ENCODE measurements at regions not wholly inside any gene's neighbourhood (a gene's known extent, or its start where the extent isn't known, plus 50 kb on each side); places are given as distances from the start of the nearest gene placed in this dataset.

- Histone ChIP-seq H3K27me3 (ENCODE audit: control insufficient read depth in 1 of 2, insufficient read depth in 2 of 2, low read length in 2 of 2) (no peaks in the 10 kb centered on the region), H3K27ac (ENCODE audit: low read depth in 2 of 2, low read length in 1 of 2) (no peak overlapping the region), H3K36me3 (ENCODE audit: control insufficient read depth in 2 of 2, insufficient read depth in 2 of 2, low read length in 1 of 2) (no peaks in the 10 kb centered on the region), H3K4me1 (ENCODE audit: control insufficient read depth in 2 of 2, insufficient read depth in 2 of 2, low read length in 1 of 2) (no peaks in the 10 kb centered on the region), H3K4me3 (ENCODE audit: low read depth in 1 of 2, low read length in 2 of 2) (no peak overlapping the region), H3K9me3 (ENCODE audit: control insufficient read depth in 2 of 2, insufficient read depth in 1 of 2, low read depth in 1 of 2, low read length in 1 of 2) (peaks cover 2 to 7% of the 10 kb centered on the region in 2 donors)
- 49 to 58% methylated on average over 3 of the region's 3 CpGs for WGBS, 2 donors
Measured at GRCh38 chr1:177615251-177615650, 354.6 kb downstream of the SEC16B start.

GRCh38 chr1:177611402-177611801 lies 358.5 kb downstream of the SEC16B start:
- peaks cover 2 to 7% of the 10 kb centered on the region in 2 donors for H3K9me3 ChIP-seq (ENCODE audit: control insufficient read depth in 2 of 2, insufficient read depth in 1 of 2, low read depth in 1 of 2, low read length in 1 of 2)
- no peaks in the 10 kb centered on the region for H3K4me1 ChIP-seq (ENCODE audit: control insufficient read depth in 2 of 2, insufficient read depth in 2 of 2, low read length in 1 of 2)
- no peaks in the 10 kb centered on the region for H3K36me3 ChIP-seq (ENCODE audit: control insufficient read depth in 2 of 2, insufficient read depth in 2 of 2, low read length in 1 of 2)
- H3K27ac ChIP-seq (ENCODE audit: low read depth in 2 of 2, low read length in 1 of 2): no peak overlapping the region
- 83 to 94% methylated on average over 1 of the region's 1 CpG for WGBS, 2 donors
- H3K4me3 ChIP-seq (ENCODE audit: low read depth in 1 of 2, low read length in 2 of 2): no peak overlapping the region
- no peaks in the 10 kb centered on the region for H3K27me3 ChIP-seq (ENCODE audit: control insufficient read depth in 1 of 2, insufficient read depth in 2 of 2, low read length in 2 of 2)

DNA sequence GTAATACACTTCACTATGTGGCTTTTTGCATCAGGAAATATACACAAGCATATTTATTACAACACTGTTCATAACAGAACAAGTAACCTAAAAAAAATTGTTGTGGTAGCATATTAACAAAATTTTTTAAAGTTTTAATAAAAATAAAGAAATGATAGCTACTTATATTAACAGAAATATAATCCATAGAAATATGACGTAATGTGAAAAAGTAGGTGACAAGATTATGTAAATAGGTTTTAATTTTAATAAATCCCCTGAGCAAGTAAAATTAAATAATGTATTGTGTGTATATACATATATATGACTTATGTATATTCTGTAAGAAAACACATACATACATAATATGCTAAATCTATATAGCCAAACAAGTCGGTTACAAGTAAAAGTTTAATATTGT lies 359.9 kb downstream of the SEC16B start:
- Histone ChIP-seq H3K36me3 (ENCODE audit: control insufficient read depth in 2 of 2, insufficient read depth in 2 of 2, low read length in 1 of 2) (no peaks in the 10 kb centered on the region), H3K4me3 (ENCODE audit: low read depth in 1 of 2, low read length in 2 of 2) (no peak overlapping the region), H3K27ac (ENCODE audit: low read depth in 2 of 2, low read length in 1 of 2) (no peak overlapping the region), H3K4me1 (ENCODE audit: control insufficient read depth in 2 of 2, insufficient read depth in 2 of 2, low read length in 1 of 2) (no peaks in the 10 kb centered on the region), H3K9me3 (ENCODE audit: control insufficient read depth in 2 of 2, insufficient read depth in 1 of 2, low read depth in 1 of 2, low read length in 1 of 2) (peaks cover 0 to 7% of the 10 kb centered on the region in 2 donors), H3K27me3 (ENCODE audit: control insufficient read depth in 1 of 2, insufficient read depth in 2 of 2, low read length in 2 of 2) (no peaks in the 10 kb centered on the region)
- 79 to 85% methylated on average over 2 of the region's 2 CpGs for WGBS, 2 donors

- 73 to 82% methylated on average over 1 of the region's 1 CpG for WGBS, 2 donors
- peaks cover 0 to 3% of the 10 kb centered on the region in 2 donors for H3K27me3 ChIP-seq (ENCODE audit: control insufficient read depth in 1 of 2, insufficient read depth in 2 of 2, low read length in 2 of 2)
Measured at GRCh38 chr1:177600936-177601335, 368.9 kb downstream of the SEC16B start.

DNA sequence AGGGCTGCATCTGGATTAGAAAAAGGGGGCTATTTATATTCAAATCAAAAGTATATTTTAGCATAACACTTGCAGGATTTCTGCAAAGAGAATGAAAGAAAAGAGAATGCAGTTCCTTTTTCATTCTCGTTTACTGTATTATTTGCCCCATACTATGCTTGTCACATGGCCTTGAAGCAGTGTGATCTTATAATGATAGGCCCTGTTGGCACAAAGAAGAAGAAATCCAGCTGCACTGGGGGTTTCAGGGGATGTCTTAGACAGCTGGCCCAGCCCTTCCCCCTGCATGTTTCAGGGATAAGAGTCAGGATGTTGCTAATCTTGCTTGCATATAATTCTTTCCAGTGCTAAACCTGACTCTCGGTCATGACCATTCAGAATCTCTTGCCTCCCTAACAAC lies 369.5 kb downstream of the SEC16B start:
- 42 to 56% methylated on average over 2 of the region's 2 CpGs for WGBS, 2 donors
- Histone ChIP-seq H3K4me3 (ENCODE audit: low read depth in 1 of 2, low read length in 2 of 2) (no peak overlapping the region), H3K36me3 (ENCODE audit: control insufficient read depth in 2 of 2, insufficient read depth in 2 of 2, low read length in 1 of 2) (no peaks in the 10 kb centered on the region), H3K27ac (ENCODE audit: low read depth in 2 of 2, low read length in 1 of 2) (no peak overlapping the region), H3K9me3 (ENCODE audit: control insufficient read depth in 2 of 2, insufficient read depth in 1 of 2, low read depth in 1 of 2, low read length in 1 of 2) (no peaks in the 10 kb centered on the region), H3K27me3 (ENCODE audit: control insufficient read depth in 1 of 2, insufficient read depth in 2 of 2, low read length in 2 of 2) (peaks cover 0 to 3% of the 10 kb centered on the region in 2 donors), H3K4me1 (ENCODE audit: control insufficient read depth in 2 of 2, insufficient read depth in 2 of 2, low read length in 1 of 2) (no peaks in the 10 kb centered on the region)

More at GRCh38 chr1:177600936-177601335, 368.9 kb downstream of the SEC16B start:
- Histone ChIP-seq H3K4me1 (ENCODE audit: control insufficient read depth in 2 of 2, insufficient read depth in 2 of 2, low read length in 1 of 2) (no peaks in the 10 kb centered on the region), H3K27ac (ENCODE audit: low read depth in 2 of 2, low read length in 1 of 2) (no peak overlapping the region), H3K4me3 (ENCODE audit: low read depth in 1 of 2, low read length in 2 of 2) (no peak overlapping the region), H3K9me3 (ENCODE audit: control insufficient read depth in 2 of 2, insufficient read depth in 1 of 2, low read depth in 1 of 2, low read length in 1 of 2) (no peaks in the 10 kb centered on the region), H3K36me3 (ENCODE audit: control insufficient read depth in 2 of 2, insufficient read depth in 2 of 2, low read length in 1 of 2) (no peaks in the 10 kb centered on the region)

DNA sequence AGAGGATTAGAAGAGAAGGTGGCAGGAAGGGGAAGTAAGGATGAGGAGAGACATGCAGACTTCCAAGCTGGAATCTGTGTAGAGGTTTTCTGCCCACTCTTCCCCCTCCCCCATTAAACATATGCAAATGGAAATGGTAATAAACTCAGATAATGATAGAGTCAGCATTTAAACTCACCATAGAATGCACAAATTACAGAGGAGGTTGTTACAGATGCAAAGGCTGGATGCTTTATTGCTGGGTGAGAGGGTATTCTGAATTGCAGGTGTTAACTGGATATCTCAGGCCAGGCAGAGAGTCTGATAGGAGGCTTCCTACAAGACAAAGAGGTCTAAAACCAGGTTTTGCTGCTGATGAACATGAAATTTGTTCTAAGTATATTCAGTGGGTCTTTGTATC lies 372.5 kb downstream of the SEC16B start:
- Histone ChIP-seq H3K36me3 (ENCODE audit: control insufficient read depth in 2 of 2, insufficient read depth in 2 of 2, low read length in 1 of 2) (no peaks in the 10 kb centered on the region), H3K27me3 (ENCODE audit: control insufficient read depth in 1 of 2, insufficient read depth in 2 of 2, low read length in 2 of 2) (peaks cover 3 to 7% of the 10 kb centered on the region in 2 donors)

DNA sequence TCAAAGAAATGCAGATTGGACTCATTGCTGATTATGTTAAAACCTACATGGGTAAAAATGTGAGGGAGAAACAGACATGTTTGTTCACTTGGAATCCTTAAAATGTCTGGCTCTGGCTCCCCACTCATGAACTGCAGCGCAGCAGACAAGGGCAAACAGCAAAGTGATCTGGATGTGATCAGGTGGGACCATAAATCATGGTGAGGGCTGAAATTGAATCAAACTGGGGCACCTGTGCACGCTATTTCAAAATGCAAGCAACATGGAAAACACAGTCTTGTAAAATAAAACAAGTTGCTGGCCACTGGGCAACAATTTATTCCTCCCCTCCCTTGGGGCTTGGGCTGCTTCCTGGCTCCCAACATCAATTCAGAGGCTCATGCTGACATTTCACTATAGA lies 373.4 kb downstream of the SEC16B start:
- Histone ChIP-seq H3K4me1 (ENCODE audit: control insufficient read depth in 2 of 2, insufficient read depth in 2 of 2, low read length in 1 of 2) (no peaks in the 10 kb centered on the region), H3K27me3 (ENCODE audit: control insufficient read depth in 1 of 2, insufficient read depth in 2 of 2, low read length in 2 of 2) (peaks cover 3 to 7% of the 10 kb centered on the region in 2 donors)
- 63 to 68% methylated on average over 2 of the region's 2 CpGs for WGBS, 2 donors

More for the DNA sequence above, 372.5 kb downstream of the SEC16B start:
- H3K4me1 ChIP-seq (ENCODE audit: control insufficient read depth in 2 of 2, insufficient read depth in 2 of 2, low read length in 1 of 2): no peaks in the 10 kb centered on the region
- no peak overlapping the region for H3K4me3 ChIP-seq (ENCODE audit: low read depth in 1 of 2, low read length in 2 of 2)
- peaks cover 0 to 2% of the 10 kb centered on the region in 2 donors for H3K9me3 ChIP-seq (ENCODE audit: control insufficient read depth in 2 of 2, insufficient read depth in 1 of 2, low read depth in 1 of 2, low read length in 1 of 2)
- H3K27ac ChIP-seq (ENCODE audit: low read depth in 2 of 2, low read length in 1 of 2): no peak overlapping the region

DNA sequence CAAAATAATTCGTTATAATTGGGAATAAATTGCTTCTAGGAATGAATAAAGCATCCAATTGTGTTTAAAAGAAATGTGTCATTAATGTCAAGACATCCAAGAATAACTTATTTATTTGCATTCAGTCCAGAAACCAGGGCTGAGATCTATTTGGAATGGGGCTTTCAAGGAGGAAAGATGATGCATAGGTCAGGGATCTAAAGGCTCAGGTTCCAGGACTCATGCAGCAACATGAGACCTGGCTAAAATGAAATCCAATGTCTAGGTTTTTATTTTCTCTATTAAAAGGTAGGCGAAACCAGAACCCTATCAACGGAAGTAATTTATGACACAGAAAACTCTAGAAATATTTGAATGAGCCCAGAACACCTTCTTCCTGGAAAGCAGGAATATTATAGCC lies 376.8 kb downstream of the SEC16B start:
- 73 to 80% methylated on average over 3 of the region's 3 CpGs for WGBS, 2 donors

More for the DNA sequence above, 373.4 kb downstream of the SEC16B start:
- Histone ChIP-seq H3K9me3 (ENCODE audit: control insufficient read depth in 2 of 2, insufficient read depth in 1 of 2, low read depth in 1 of 2, low read length in 1 of 2) (peaks cover 0 to 2% of the 10 kb centered on the region in 2 donors), H3K36me3 (ENCODE audit: control insufficient read depth in 2 of 2, insufficient read depth in 2 of 2, low read length in 1 of 2) (no peaks in the 10 kb centered on the region), H3K27ac (ENCODE audit: low read depth in 2 of 2, low read length in 1 of 2) (no peak overlapping the region), H3K4me3 (ENCODE audit: low read depth in 1 of 2, low read length in 2 of 2) (no peak overlapping the region)

GRCh38 chr1:177592624-177593023 lies 377.2 kb downstream of the SEC16B start:
- Histone ChIP-seq H3K36me3 (ENCODE audit: control insufficient read depth in 2 of 2, insufficient read depth in 2 of 2, low read length in 1 of 2) (no peaks in the 10 kb centered on the region), H3K27me3 (ENCODE audit: control insufficient read depth in 1 of 2, insufficient read depth in 2 of 2, low read length in 2 of 2) (peaks cover 0 to 7% of the 10 kb centered on the region in 2 donors), H3K27ac (ENCODE audit: low read depth in 2 of 2, low read length in 1 of 2) (no peak overlapping the region), H3K9me3 (ENCODE audit: control insufficient read depth in 2 of 2, insufficient read depth in 1 of 2, low read depth in 1 of 2, low read length in 1 of 2) (peaks cover 0 to 2% of the 10 kb centered on the region in 2 donors), H3K4me3 (ENCODE audit: low read depth in 1 of 2, low read length in 2 of 2) (no peak overlapping the region), H3K4me1 (ENCODE audit: control insufficient read depth in 2 of 2, insufficient read depth in 2 of 2, low read length in 1 of 2) (no peaks in the 10 kb centered on the region)
- 74 to 80% methylated on average over 4 of the region's 4 CpGs for WGBS, 2 donors

More for the DNA sequence above, 376.8 kb downstream of the SEC16B start:
- H3K27me3 ChIP-seq (ENCODE audit: control insufficient read depth in 1 of 2, insufficient read depth in 2 of 2, low read length in 2 of 2): peaks cover 0 to 7% of the 10 kb centered on the region in 2 donors
- no peak overlapping the region for H3K27ac ChIP-seq (ENCODE audit: low read depth in 2 of 2, low read length in 1 of 2)
- H3K9me3 ChIP-seq (ENCODE audit: control insufficient read depth in 2 of 2, insufficient read depth in 1 of 2, low read depth in 1 of 2, low read length in 1 of 2): peaks cover 0 to 2% of the 10 kb centered on the region in 2 donors
- H3K4me1 ChIP-seq (ENCODE audit: control insufficient read depth in 2 of 2, insufficient read depth in 2 of 2, low read length in 1 of 2): no peaks in the 10 kb centered on the region
- no peaks in the 10 kb centered on the region for H3K36me3 ChIP-seq (ENCODE audit: control insufficient read depth in 2 of 2, insufficient read depth in 2 of 2, low read length in 1 of 2)
- no peak overlapping the region for H3K4me3 ChIP-seq (ENCODE audit: low read depth in 1 of 2, low read length in 2 of 2)

GRCh38 chr1:177591155-177591554 lies 378.7 kb downstream of the SEC16B start:
- 84 to 86% methylated on average over 11 of the region's 11 CpGs for WGBS, 2 donors
- no peaks in the 10 kb centered on the region for H3K36me3 ChIP-seq (ENCODE audit: control insufficient read depth in 2 of 2, insufficient read depth in 2 of 2, low read length in 1 of 2)
- H3K27me3 ChIP-seq (ENCODE audit: control insufficient read depth in 1 of 2, insufficient read depth in 2 of 2, low read length in 2 of 2): peaks cover 0 to 7% of the 10 kb centered on the region in 2 donors
- no peak overlapping the region for H3K4me3 ChIP-seq (ENCODE audit: low read depth in 1 of 2, low read length in 2 of 2)
- no peaks in the 10 kb centered on the region for H3K4me1 ChIP-seq (ENCODE audit: control insufficient read depth in 2 of 2, insufficient read depth in 2 of 2, low read length in 1 of 2)
- H3K27ac ChIP-seq (ENCODE audit: low read depth in 2 of 2, low read length in 1 of 2): no peak overlapping the region
- peaks cover 0 to 2% of the 10 kb centered on the region in 2 donors for H3K9me3 ChIP-seq (ENCODE audit: control insufficient read depth in 2 of 2, insufficient read depth in 1 of 2, low read depth in 1 of 2, low read length in 1 of 2)
